HCT116 (cell line): ENCODE measurements at regions not wholly inside any gene's neighbourhood (a gene's known extent, or its start where the extent isn't known, plus 50 kb on each side); places are given as distances from the start of the nearest gene placed in this dataset.

Source experiments
- ATAC-seq: fragments of 200-7000 bp; cut with Tn5 transposase; 2 replicates; pipeline ENCODE4 v1.9.1; 2020; ENCODE audit warnings: mild to moderate bottlenecking, moderate library complexity
- BruUV-seq: library from RNA; stranded (reverse); fragments of 400-500 nt; replicated peaks from 2 replicates; lab custom pipeline; 2021; lab: Mats Ljungman, UMichigan
- CTCF ChIA-PET: fragments of 300-600 bp; sonication (Branson Sonifier 250); formaldehyde crosslinking; loops from one replicate; lab custom pipeline; 2021; ENCODE audit warnings: antibody characterized with exemption; lab: Charles Lee
- POLR2A ChIA-PET: fragments of 300-600, 350-600 bp; sonication (Branson Sonifier 250); formaldehyde crosslinking; loops from one replicate; lab custom pipeline; 2021; ENCODE audit warnings: antibody characterized with exemption; lab: Charles Lee
- RAD21 ChIA-PET, 2 experiments: fragments of 300-600 bp; sonication (Branson Sonifier 250); formaldehyde crosslinking; loops; one replicate each; lab custom pipeline; 2023; ENCODE audit warnings: low total read pairs in 2 of 2; ENCODE audit not compliant: uncharacterized antibody in 2 of 2, unreplicated experiment in 2 of 2, low non-redundant PET in 1 of 2; lab: Charles Lee
- DNase-seq: peaks from one replicate; pipeline ENCODE4 v3.0.0-alpha.2; 2010; ENCODE audit warnings: low read depth, low spot score
- H2AFZ ChIP-seq: fragments of 200-600 bp; shearing (Covaris generic), sonication (generic); 2 replicates; pipeline ENCODE4 v1.6.1; 2017; ENCODE audit warnings: low read depth, mixed run types, mixed read lengths, antibody characterized with exemption, low read length; ENCODE audit not compliant: poor library complexity, severe bottlenecking
- H3K27ac ChIP-seq: 2 replicates; pipeline ENCODE4 v1.5.1; 2012; ENCODE audit warnings: low read depth, low read length
- H3K27me3 ChIP-seq: fragments of 200-600 bp; sonication (generic); 2 replicates; pipeline ENCODE4 v1.6.1; 2016; ENCODE audit warnings: mixed run types, low read length, mixed read lengths; ENCODE audit not compliant: insufficient read depth
- H3K36me3 ChIP-seq, 2 experiments: fragments of 200-500 bp in 1 of 2; fragments of 200-600 bp in 1 of 2; sonication (Bioruptor generic) in 1 of 2; sonication (generic) in 1 of 2; 2 replicates each; pipeline versions ENCODE4 v1.5.1 to v1.6.1; 2014 to 2016; ENCODE audit warnings: low read length in 2 of 2, inconsistent platforms in 1 of 2, mixed read lengths in 1 of 2, mixed run types in 1 of 2; ENCODE audit not compliant: insufficient read depth in 2 of 2, control insufficient read depth in 1 of 2
- H3K4me1 ChIP-seq, 2 experiments: fragments of 200-600 bp in 1 of 2; sonication (generic) in 1 of 2; 2 replicates each; pipeline versions ENCODE4 v1.5.1 to v1.6.1; 2012 to 2017; ENCODE audit warnings: low read length in 2 of 2, inconsistent platforms in 1 of 2, mild to moderate bottlenecking in 1 of 2, mixed read lengths in 1 of 2, mixed run types in 1 of 2, moderate library complexity in 1 of 2; ENCODE audit not compliant: insufficient read depth in 2 of 2, control insufficient read depth in 1 of 2
- H3K4me2 ChIP-seq: fragments of 200-600 bp; sonication (generic); 2 replicates; pipeline ENCODE4 v1.6.1; 2017; ENCODE audit warnings: mixed run types, low read length, mixed read lengths
- H3K4me3 ChIP-seq, 2 experiments: fragments of 200-600 bp in 1 of 2; sonication (generic) in 1 of 2; replicated peaks in 1 of 2; 2 replicates each; pipeline ENCODE4 v1.5.1; 2011 to 2016; ENCODE audit warnings: low read length in 2 of 2, control low read depth in 1 of 2, low read depth in 1 of 2, mild to moderate bottlenecking in 1 of 2, mixed read lengths in 1 of 2, mixed run types in 1 of 2
- H3K79me2 ChIP-seq: fragments of 200-600 bp; sonication (generic); 2 replicates; pipeline ENCODE4 v1.6.1; 2017; ENCODE audit warnings: mild to moderate bottlenecking, mixed run types, low read length, moderate library complexity, mixed read lengths; ENCODE audit not compliant: insufficient read depth
- H3K9ac ChIP-seq: fragments of 200-600 bp; sonication (generic); 2 replicates; pipeline ENCODE4 v1.6.1; 2016; ENCODE audit warnings: low read length, mixed read lengths
- H3K9me2 ChIP-seq: fragments of 200-600 bp; sonication (generic), shearing (Covaris generic); 2 replicates; pipeline ENCODE4 v1.6.1; 2017; ENCODE audit warnings: mixed run types, mild to moderate bottlenecking, moderate library complexity; ENCODE audit not compliant: insufficient read depth
- H3K9me3 ChIP-seq, 2 experiments: fragments of 200-500 bp in 1 of 2; fragments of 200-600 bp in 1 of 2; sonication (Bioruptor generic) in 1 of 2; sonication (generic) in 1 of 2; 2 replicates each; pipeline ENCODE4 v1.6.1; 2014 to 2017; ENCODE audit warnings: low read length in 2 of 2, mixed read lengths in 2 of 2, inconsistent platforms in 1 of 2, low read depth in 1 of 2, mild to moderate bottlenecking in 1 of 2, mixed run types in 1 of 2, moderate library complexity in 1 of 2; ENCODE audit not compliant: control insufficient read depth in 1 of 2, insufficient read depth in 1 of 2
- H4K20me1 ChIP-seq: fragments of 200-600 bp; sonication (generic), shearing (Covaris generic); 2 replicates; pipeline ENCODE4 v1.6.1; 2017; ENCODE audit warnings: mixed run types, mild to moderate bottlenecking, moderate library complexity; ENCODE audit not compliant: insufficient read depth
- ATF3 ChIP-seq: IDR thresholded peaks from 2 replicates; pipeline ENCODE4 v1.6.1; 2012
- CBX3 ChIP-seq: IDR thresholded peaks from 2 replicates; pipeline ENCODE4 v1.6.1; 2012; ENCODE audit warnings: low read depth
- CEBPB ChIP-seq: IDR thresholded peaks from 2 replicates; pipeline ENCODE4 v1.6.1; 2012; ENCODE audit warnings: low read depth
- EGR1 ChIP-seq: IDR thresholded peaks from 2 replicates; pipeline ENCODE4 v1.6.1; 2012; ENCODE audit warnings: low read depth
- EZH2 ChIP-seq: fragments of 200-600 bp; sonication (generic); IDR thresholded peaks from 2 replicates; pipeline ENCODE4 v1.6.1; 2017; ENCODE audit warnings: antibody characterized with exemption, mixed run types
- JUND ChIP-seq: IDR thresholded peaks from 2 replicates; pipeline ENCODE4 v1.6.1; 2012
- MAX ChIP-seq: IDR thresholded peaks from 2 replicates; pipeline ENCODE4 v1.6.1; 2012
- POLR2A ChIP-seq: IDR thresholded peaks from 2 replicates; pipeline ENCODE4 v1.7.0; 2011; ENCODE audit warnings: borderline replicate concordance; ENCODE audit not compliant: insufficient read depth, insufficient read length; ENCODE audit errors: extremely low read depth
- SIN3A ChIP-seq: IDR thresholded peaks from 2 replicates; pipeline ENCODE4 v1.6.1; 2012; ENCODE audit warnings: low read depth
- SP1 ChIP-seq: IDR thresholded peaks from 2 replicates; pipeline ENCODE4 v1.6.1; 2012; ENCODE audit warnings: low read depth
- SRF ChIP-seq: IDR thresholded peaks from 2 replicates; pipeline ENCODE4 v1.6.1; 2012; ENCODE audit warnings: low read depth
- TCF7L2 ChIP-seq: IDR thresholded peaks from 2 replicates; pipeline ENCODE4 v1.7.0; 2011; ENCODE audit warnings: borderline replicate concordance, inconsistent platforms; ENCODE audit not compliant: insufficient read depth, insufficient read length; ENCODE audit errors: extremely low read depth
- YY1 ChIP-seq: IDR thresholded peaks from 2 replicates; pipeline ENCODE4 v1.6.1; 2011; ENCODE audit warnings: low read length, low read depth, moderate library complexity, mild to moderate bottlenecking; ENCODE audit not compliant: insufficient replicate concordance; ENCODE audit errors: extremely low read depth
- ZBTB33 ChIP-seq: IDR thresholded peaks from 2 replicates; pipeline ENCODE4 v1.6.1; 2011; ENCODE audit warnings: mild to moderate bottlenecking, low read length, moderate library complexity; ENCODE audit not compliant: insufficient replicate concordance; ENCODE audit errors: extremely low read depth
- ZFX ChIP-seq: fragments of 450-650 bp; IDR thresholded peaks from 2 replicates; pipeline ENCODE4 v1.6.1; 2017
- ZNF274 ChIP-seq: fragments of 200-500 bp; sonication (Bioruptor generic); IDR thresholded peaks from 2 replicates; pipeline ENCODE4 v1.6.1; 2014; ENCODE audit warnings: mild to moderate bottlenecking, low read depth, low read length, inconsistent platforms
- intact Hi-C: fragments of 100-400 bp; cut with micrococcal nuclease; formaldehyde crosslinking; loops from 2 replicates; pipeline ENCODE4 v1.10.0; 2022

- peaks cover 25% of the 10 kb centered on the region; the same call in 1 of the 2 replicates for H3K27me3 ChIP-seq
- H3K9ac ChIP-seq: no peak overlapping the region
- DNase-seq: no peak
- no TSS peak for BruUV-seq
- H3K4me2 ChIP-seq: no peak overlapping the region
- H3K79me2 ChIP-seq: no peaks in the 10 kb centered on the region
- CTCF ChIA-PET: no interaction called here
- POLR2A ChIA-PET: no interaction called here
- ATAC-seq: 0 out of 2 replicates have a peak, but pooled peaks have one; percentile 14
- H3K9me3 ChIP-seq: no peaks in the 10 kb centered on the region
- H3K9me2 ChIP-seq: no peaks in the 10 kb centered on the region
- RAD21 ChIA-PET: no interaction called here
- H4K20me1 ChIP-seq: no peaks in the 10 kb centered on the region
- no peak for TF ChIP-seq SIN3A
- no peak for TF ChIP-seq ZFX
- no peak for TF ChIP-seq CEBPB
- no peak for TF ChIP-seq YY1
- TF ChIP-seq CBX3: no peak
- no peak for TF ChIP-seq POLR2A
- TF ChIP-seq JUND: no peak
- TF ChIP-seq SRF: no peak
- TF ChIP-seq ATF3: no peak
- no peak for TF ChIP-seq ZBTB33
- TF ChIP-seq ZNF274: no peak
- no peak for TF ChIP-seq EZH2
- no peak for TF ChIP-seq MAX
- no peak for TF ChIP-seq SP1
- TF ChIP-seq TCF7L2: no peak
- TF ChIP-seq EGR1: no peak
- H3K27ac ChIP-seq: no peak overlapping the region
- no peaks in the 10 kb centered on the region for H3K36me3 ChIP-seq
- no peaks in the 10 kb centered on the region for H3K4me1 ChIP-seq
- no peak overlapping the region for H3K4me3 ChIP-seq
- intact Hi-C loops: no loop called here
- H2AFZ ChIP-seq: no peak overlapping the region
Measured at GRCh38 chr22:20656516-20656901, 117.4 kb upstream of the SERPIND1 start.
